SK-N-SH treated with all-trans-retinoic acid at 6 μM for 48 hours (cell line): ENCODE measurements at regions not wholly inside any gene's neighbourhood (a gene's known extent, or its start where the extent isn't known, plus 50 kb on each side); places are given as distances from the start of the nearest gene placed in this dataset.

Source experiments
- ATAC-seq: fragments of 200-7000 bp; cut with Tn5 transposase; 3 replicates; pipeline ENCODE4 v1.9.1; 2020; ENCODE audit warnings: mild to moderate bottlenecking, moderate library complexity
- ARNTL ChIP-seq: fragments of 450-650 bp; formaldehyde crosslinking; IDR thresholded peaks from 2 replicates; pipeline ENCODE4 v1.5.0; 2020; ENCODE audit warnings: low read depth, mild to moderate bottlenecking, moderate library complexity, borderline replicate concordance
- BACH2 ChIP-seq: fragments of 250-450 bp; sonication (Bioruptor Pico); IDR thresholded peaks from 2 replicates; pipeline ENCODE4 v1.9.0; 2021; ENCODE audit warnings: mild to moderate bottlenecking, borderline replicate concordance
- ESRRG ChIP-seq: fragments of 250-450 bp; sonication (Bioruptor Pico); IDR thresholded peaks from 2 replicates; pipeline ENCODE4 v1.6.1; 2021; ENCODE audit warnings: mild to moderate bottlenecking
- GLIS3 ChIP-seq: fragments of 250-450 bp; sonication (Bioruptor Pico); IDR thresholded peaks from 2 replicates; pipeline ENCODE4 v1.5.0; 2020; ENCODE audit warnings: mild to moderate bottlenecking, moderate library complexity
- OSR1 ChIP-seq: fragments of 250-450 bp; sonication (Bioruptor Pico); IDR thresholded peaks from 2 replicates; pipeline ENCODE4 v1.8.0; 2022; ENCODE audit warnings: moderate library complexity, mild to moderate bottlenecking, inconsistent platforms
- PPARA ChIP-seq: fragments of 250-450 bp; sonication (Bioruptor Pico); IDR thresholded peaks from 2 replicates; pipeline ENCODE4 v1.5.0; 2020; ENCODE audit warnings: mild to moderate bottlenecking, borderline replicate concordance
- RARB ChIP-seq: fragments of 250-450 bp; sonication (Bioruptor Pico); IDR thresholded peaks from 2 replicates; pipeline ENCODE4 v1.8.0; 2021; ENCODE audit warnings: mild to moderate bottlenecking, moderate library complexity
- TCF4 ChIP-seq: fragments of 250-450 bp; sonication (Bioruptor Pico); IDR thresholded peaks from 2 replicates; pipeline ENCODE4 v1.8.0; 2021; ENCODE audit warnings: mild to moderate bottlenecking, moderate library complexity, borderline replicate concordance
- TOX ChIP-seq: fragments of 250-450 bp; sonication (Bioruptor Pico); IDR thresholded peaks from 2 replicates; pipeline ENCODE4 v1.8.0; 2021; ENCODE audit warnings: mild to moderate bottlenecking, moderate library complexity, borderline replicate concordance
- TSHZ2 ChIP-seq: fragments of 250-450 bp; sonication (Bioruptor Pico); IDR thresholded peaks from 2 replicates; pipeline ENCODE4 v1.5.0; 2020; ENCODE audit warnings: mild to moderate bottlenecking, moderate library complexity
- ZC3H10 ChIP-seq: fragments of 250-450 bp; sonication (Bioruptor Pico); IDR thresholded peaks from 2 replicates; pipeline ENCODE4 v1.5.1; 2021; ENCODE audit warnings: mild to moderate bottlenecking, moderate library complexity
- ZFP3 ChIP-seq: fragments of 250-450 bp; sonication (Bioruptor Pico); IDR thresholded peaks from 2 replicates; pipeline ENCODE4 v1.5.0; 2020; ENCODE audit warnings: mild to moderate bottlenecking, moderate library complexity
- ZFP30 ChIP-seq: fragments of 450-650 bp; formaldehyde crosslinking; IDR thresholded peaks from 2 replicates; pipeline ENCODE4 v1.5.0; 2022; ENCODE audit warnings: mild to moderate bottlenecking, moderate library complexity
- ZNF565 ChIP-seq: fragments of 450-650 bp; formaldehyde crosslinking; conservative IDR thresholded peaks from 2 replicates; pipeline ENCODE4 v1.5.0; 2020; ENCODE audit warnings: low read depth, mild to moderate bottlenecking, moderate library complexity
- ZNF8 ChIP-seq: fragments of 450-650 bp; formaldehyde crosslinking; IDR thresholded peaks from 2 replicates; pipeline ENCODE4 v1.5.0; 2020; ENCODE audit warnings: mild to moderate bottlenecking, moderate library complexity
- TF ChIP-seq, protein P1 (sequence below): fragments of 250-450 bp; sonication (Bioruptor Pico); IDR thresholded peaks from 2 replicates; pipeline ENCODE4 v1.5.1; 2020; ENCODE audit warnings: low read depth, mild to moderate bottlenecking, moderate library complexity
- TF ChIP-seq, protein P2 (sequence below): fragments of 250-450 bp; sonication (Bioruptor Pico); IDR thresholded peaks from 2 replicates; pipeline ENCODE4 v1.5.1; 2021; ENCODE audit warnings: mild to moderate bottlenecking, moderate library complexity
- TF ChIP-seq, protein P3 (sequence below): fragments of 250-450 bp; sonication (Bioruptor Pico); IDR thresholded peaks from 2 replicates; pipeline ENCODE4 v1.8.0; 2021; ENCODE audit warnings: low read depth, mild to moderate bottlenecking, moderate library complexity, borderline replicate concordance

DNA sequence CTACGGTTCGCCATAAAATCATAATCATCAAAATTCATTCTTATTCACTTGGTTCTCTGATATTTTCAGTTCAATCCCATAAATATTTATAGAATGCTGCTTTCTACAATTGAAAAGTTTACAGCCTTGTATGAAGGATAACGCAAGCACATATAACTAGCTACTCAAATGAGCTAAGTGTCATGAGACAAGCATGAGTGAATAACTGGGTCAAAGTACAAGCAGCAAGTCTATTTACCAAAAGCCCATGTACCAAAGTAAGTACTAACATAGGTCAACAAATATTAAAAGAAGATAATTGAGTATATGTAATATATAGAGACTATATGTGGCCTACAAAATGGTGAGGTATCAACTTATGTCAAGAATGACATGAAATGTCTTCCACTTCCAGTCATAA lies 596.6 kb downstream of the GBE1 start:
- no peak for TF ChIP-seq TOX (CRISPR knock-in tag)
- TF ChIP-seq ARNTL (CRISPR knock-in tag) = no peak
- TF ChIP-seq TCF4 (CRISPR knock-in tag) = no peak
- TF ChIP-seq, protein P1, sequence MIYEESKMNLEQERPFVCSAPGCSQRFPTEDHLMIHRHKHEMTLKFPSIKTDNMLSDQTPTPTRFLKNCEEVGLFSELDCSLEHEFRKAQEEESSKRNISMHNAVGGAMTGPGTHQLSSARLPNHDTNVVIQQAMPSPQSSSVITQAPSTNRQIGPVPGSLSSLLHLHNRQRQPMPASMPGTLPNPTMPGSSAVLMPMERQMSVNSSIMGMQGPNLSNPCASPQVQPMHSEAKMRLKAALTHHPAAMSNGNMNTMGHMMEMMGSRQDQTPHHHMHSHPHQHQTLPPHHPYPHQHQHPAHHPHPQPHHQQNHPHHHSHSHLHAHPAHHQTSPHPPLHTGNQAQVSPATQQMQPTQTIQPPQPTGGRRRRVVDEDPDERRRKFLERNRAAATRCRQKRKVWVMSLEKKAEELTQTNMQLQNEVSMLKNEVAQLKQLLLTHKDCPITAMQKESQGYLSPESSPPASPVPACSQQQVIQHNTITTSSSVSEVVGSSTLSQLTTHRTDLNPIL = no peak
- TF ChIP-seq ESRRG = no peak
- TF ChIP-seq, protein P2, sequence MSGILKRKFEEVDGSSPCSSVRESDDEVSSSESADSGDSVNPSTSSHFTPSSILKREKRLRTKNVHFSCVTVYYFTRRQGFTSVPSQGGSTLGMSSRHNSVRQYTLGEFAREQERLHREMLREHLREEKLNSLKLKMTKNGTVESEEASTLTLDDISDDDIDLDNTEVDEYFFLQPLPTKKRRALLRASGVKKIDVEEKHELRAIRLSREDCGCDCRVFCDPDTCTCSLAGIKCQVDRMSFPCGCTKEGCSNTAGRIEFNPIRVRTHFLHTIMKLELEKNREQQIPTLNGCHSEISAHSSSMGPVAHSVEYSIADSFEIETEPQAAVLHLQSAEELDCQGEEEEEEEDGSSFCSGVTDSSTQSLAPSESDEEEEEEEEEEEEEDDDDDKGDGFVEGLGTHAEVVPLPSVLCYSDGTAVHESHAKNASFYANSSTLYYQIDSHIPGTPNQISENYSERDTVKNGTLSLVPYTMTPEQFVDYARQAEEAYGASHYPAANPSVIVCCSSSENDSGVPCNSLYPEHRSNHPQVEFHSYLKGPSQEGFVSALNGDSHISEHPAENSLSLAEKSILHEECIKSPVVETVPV (CRISPR knock-in tag) = no peak
- no peak for TF ChIP-seq OSR1 (CRISPR knock-in tag)
- TF ChIP-seq ZNF565 = no peak
- TF ChIP-seq ZC3H10 (CRISPR knock-in tag) = no peak
- TF ChIP-seq PPARA (CRISPR knock-in tag) = no peak
- TF ChIP-seq, protein P3, sequence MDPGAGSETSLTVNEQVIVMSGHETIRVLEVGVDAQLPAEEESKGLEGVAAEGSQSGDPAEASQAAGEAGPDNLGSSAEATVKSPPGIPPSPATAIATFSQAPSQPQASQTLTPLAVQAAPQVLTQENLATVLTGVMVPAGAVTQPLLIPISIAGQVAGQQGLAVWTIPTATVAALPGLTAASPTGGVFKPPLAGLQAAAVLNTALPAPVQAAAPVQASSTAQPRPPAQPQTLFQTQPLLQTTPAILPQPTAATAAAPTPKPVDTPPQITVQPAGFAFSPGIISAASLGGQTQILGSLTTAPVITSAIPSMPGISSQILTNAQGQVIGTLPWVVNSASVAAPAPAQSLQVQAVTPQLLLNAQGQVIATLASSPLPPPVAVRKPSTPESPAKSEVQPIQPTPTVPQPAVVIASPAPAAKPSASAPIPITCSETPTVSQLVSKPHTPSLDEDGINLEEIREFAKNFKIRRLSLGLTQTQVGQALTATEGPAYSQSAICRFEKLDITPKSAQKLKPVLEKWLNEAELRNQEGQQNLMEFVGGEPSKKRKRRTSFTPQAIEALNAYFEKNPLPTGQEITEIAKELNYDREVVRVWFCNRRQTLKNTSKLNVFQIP = no peak
- TF ChIP-seq TSHZ2 (CRISPR knock-in tag) = no peak
- TF ChIP-seq BACH2 (CRISPR knock-in tag) = no peak
- TF ChIP-seq ZFP30 (CRISPR knock-in tag) = no peak
- no peak for TF ChIP-seq ZFP3 (CRISPR knock-in tag)
- no peak for ATAC-seq

DNA sequence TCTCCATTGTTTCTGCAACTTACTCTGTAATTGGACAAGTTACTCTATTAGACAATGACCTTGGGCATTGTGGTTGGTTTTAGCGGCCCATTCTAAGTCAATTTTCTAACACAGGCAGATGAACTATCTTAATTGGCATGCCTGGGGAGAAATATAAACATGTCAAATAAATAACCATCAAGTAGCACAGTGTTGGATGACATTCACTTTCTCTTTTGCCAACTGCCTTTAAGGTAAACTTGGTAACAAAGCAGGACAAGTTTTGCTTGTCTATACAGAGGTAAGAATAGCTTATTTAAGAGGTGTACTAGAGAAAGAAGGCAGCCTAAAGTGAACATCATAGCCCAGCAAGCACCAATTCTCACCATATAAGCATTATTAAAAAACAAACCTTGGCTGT lies 599.6 kb downstream of the GBE1 start:
- TF ChIP-seq GLIS3 (CRISPR knock-in tag) = no peak
- TF ChIP-seq ZNF8 (CRISPR knock-in tag) = no peak
- no peak for TF ChIP-seq TOX (CRISPR knock-in tag)
- TF ChIP-seq ZNF565 = no peak
- TF ChIP-seq, protein P1 = no peak
- no peak for TF ChIP-seq TCF4 (CRISPR knock-in tag)
- no peak for TF ChIP-seq ESRRG
- TF ChIP-seq, protein P3 = no peak
- TF ChIP-seq RARB = no peak
- TF ChIP-seq, protein P2 (CRISPR knock-in tag) = no peak
- ATAC-seq = no peak

GRCh38 chr3:81161100-81161499 lies 600.3 kb downstream of the GBE1 start:
- ATAC-seq = no peak

More at GRCh38 chr3:81161100-81161499, 600.3 kb downstream of the GBE1 start:
- TF ChIP-seq ZFP3 (CRISPR knock-in tag) = no peak
